Activated T-cell treated with anti-CD3 and anti-CD28 coated beads, Interleukin-2, amount 50 U/mL, for 4 hours (primary cell): ENCODE measurements at regions not wholly inside any gene's neighbourhood (a gene's known extent, or its start where the extent isn't known, plus 50 kb on each side); places are given as distances from the start of the nearest gene placed in this dataset.
"Not testable (repeated sequence)": the region's sequence is repeated elsewhere in the genome, so short reads cannot be mapped to it uniquely, and the experiment has no call there.

Experiments
- ATAC-seq, 2 donors: fragments of 200-7000 bp; cut with Tn5 transposase; one replicate each; pipeline ENCODE4 v1.10.0; 2021
- DNase-seq: peaks from one replicate; pipeline ENCODE4 v3.0.0-alpha.2; 2020
- H3K27me3 Mint-ChIP-seq: one replicate; pipeline ENCODE4 v1.8.0; 2021; ENCODE audit warnings: low read depth, mixed read lengths
- H3K36me3 Mint-ChIP-seq: one replicate; pipeline ENCODE4 v1.8.0; 2022; ENCODE audit warnings: mixed read lengths; ENCODE audit not compliant: insufficient read depth
- H3K4me1 Mint-ChIP-seq: one replicate; pipeline ENCODE4 v1.8.0; 2021; ENCODE audit warnings: low read depth, mixed read lengths
- H3K4me3 Mint-ChIP-seq: one replicate; pipeline ENCODE4 v1.8.0; 2021; ENCODE audit warnings: mild to moderate bottlenecking, moderate library complexity, mixed read lengths
- H3K9me3 Mint-ChIP-seq: one replicate; pipeline ENCODE4 v1.8.0; 2021; ENCODE audit warnings: mixed read lengths

DNA sequence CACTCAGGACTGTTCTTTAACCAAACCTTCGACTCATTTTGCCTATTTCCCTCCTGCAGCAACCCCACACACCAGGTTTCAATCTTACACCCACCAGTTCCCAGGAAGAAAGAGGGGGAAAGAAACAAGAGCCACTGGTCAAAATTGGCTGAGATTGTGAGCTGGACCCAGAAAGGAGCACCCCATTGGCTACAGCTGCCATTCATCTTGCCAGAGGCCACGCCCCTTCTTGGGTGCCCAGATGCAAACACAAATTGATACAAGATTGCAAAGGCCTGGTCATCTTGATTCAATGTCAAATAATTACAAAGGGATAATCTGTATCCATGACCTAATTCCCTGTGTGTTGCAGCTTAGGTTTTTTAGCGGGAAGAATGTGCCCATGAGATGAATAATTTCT is 258.4 kb downstream of the LIG4 start:
- DNase-seq (no peak), ATAC-seq (no peak)
- Mint-ChIP-seq H3K4me1 (no peaks in the 10 kb centered on the region), H3K9me3 (peaks cover 3% of the 10 kb centered on the region), H3K27me3 (no peaks in the 10 kb centered on the region), H3K36me3 (no peaks in the 10 kb centered on the region), H3K4me3 (no peak overlapping the region)

DNA sequence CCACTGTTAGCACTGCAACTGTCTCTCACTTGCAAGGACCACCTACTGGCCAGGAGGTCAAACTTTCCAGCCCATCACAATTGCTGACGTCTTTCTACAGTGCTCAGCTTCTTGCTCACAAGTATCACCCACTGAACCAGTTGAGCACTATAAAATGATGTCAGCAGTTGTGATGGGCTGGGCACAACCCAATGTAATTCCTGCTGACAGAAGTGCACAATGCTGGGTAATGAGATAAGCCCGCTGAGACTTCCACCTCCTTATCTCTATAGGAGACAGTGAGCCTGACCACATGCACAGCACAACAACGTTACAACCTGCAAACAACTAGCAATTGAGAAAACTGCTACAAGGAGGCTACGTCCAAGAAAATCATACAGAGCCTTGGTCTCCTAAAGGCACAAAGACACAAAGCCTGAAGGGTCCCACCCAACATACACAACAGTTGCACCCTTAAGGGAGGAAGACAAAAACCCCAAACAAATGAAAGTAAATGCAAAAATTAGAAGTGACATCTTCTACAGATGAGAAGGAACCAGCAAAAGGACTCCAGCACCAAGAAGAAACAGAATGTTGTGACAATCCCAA is 273.2 kb downstream of the LIG4 start:
- H3K36me3 Mint-ChIP-seq: no peaks in the 10 kb centered on the region

GRCh38 chr13:107941345-107942029 is 273.8 kb downstream of the LIG4 start:
- no peaks in the 10 kb centered on the region for H3K36me3 Mint-ChIP-seq
- peaks cover 25% of the 10 kb centered on the region for H3K9me3 Mint-ChIP-seq
- H3K4me1 Mint-ChIP-seq: no peaks in the 10 kb centered on the region
- no peak overlapping the region for H3K4me3 Mint-ChIP-seq
- no peak for DNase-seq
- H3K27me3 Mint-ChIP-seq: no peaks in the 10 kb centered on the region
- no peak for ATAC-seq

More for the DNA sequence above, 273.2 kb downstream of the LIG4 start:
- no peaks in the 10 kb centered on the region for H3K27me3 Mint-ChIP-seq
- DNase-seq: no peak
- ATAC-seq: no peak
- H3K4me1 Mint-ChIP-seq: no peaks in the 10 kb centered on the region
- peaks cover 25% of the 10 kb centered on the region for H3K9me3 Mint-ChIP-seq
- H3K4me3 Mint-ChIP-seq: no peak overlapping the region

- Mint-ChIP-seq H3K4me3 (no peak overlapping the region), H3K27me3 (no peaks in the 10 kb centered on the region), H3K36me3 (no peaks in the 10 kb centered on the region), H3K4me1 (no peaks in the 10 kb centered on the region), H3K9me3 (peaks cover 12% of the 10 kb centered on the region)
- ATAC-seq (no peak), DNase-seq (no peak)
These were observed 277.5 kb downstream of the LIG4 start for GRCh38 chr13:107937848-107938247.

DNA sequence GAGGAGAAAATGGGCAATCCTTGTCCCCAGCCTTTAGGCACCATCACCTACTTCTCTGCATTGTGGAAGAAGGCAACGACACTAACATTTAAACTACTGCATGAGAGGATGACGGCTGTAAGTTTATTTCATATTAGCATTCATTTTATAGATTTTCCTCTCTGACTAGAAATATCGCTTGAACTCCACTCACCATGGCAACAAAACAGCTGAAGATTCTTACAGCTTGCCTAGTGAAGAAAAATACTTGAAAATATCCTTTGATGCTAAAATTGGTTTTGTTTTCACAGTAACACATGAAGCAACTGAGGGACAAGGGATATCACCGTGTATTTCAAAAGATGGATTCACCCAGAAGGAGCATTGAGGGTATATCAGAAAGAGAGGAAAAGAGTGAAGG is 284.3 kb downstream of the LIG4 start:
- peaks cover 4% of the 10 kb centered on the region for H3K27me3 Mint-ChIP-seq
- peaks cover 4% of the 10 kb centered on the region for H3K9me3 Mint-ChIP-seq
- DNase-seq (no peak), ATAC-seq (no peak)
- H3K4me1 Mint-ChIP-seq: no peaks in the 10 kb centered on the region
- no peaks in the 10 kb centered on the region for H3K36me3 Mint-ChIP-seq
- no peak overlapping the region for H3K4me3 Mint-ChIP-seq

DNA sequence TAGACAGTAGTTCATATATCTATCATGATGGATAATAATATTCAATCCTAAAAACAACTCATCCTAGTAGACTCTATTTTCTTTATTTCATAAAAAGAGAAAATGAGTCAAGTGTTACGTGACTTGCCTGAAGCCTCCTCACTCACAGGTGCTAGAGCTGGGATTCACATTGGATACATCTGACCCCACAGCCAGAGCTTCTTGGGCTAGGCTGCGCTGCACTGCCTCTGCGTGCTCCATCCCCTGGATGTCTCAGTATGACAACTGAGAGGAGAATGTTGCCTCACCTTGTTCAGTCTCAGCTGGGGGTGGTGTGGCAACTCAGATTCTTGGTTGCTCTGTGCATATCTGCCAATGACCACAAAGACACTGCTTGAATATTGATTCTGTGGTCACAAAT is 286.6 kb downstream of the LIG4 start:
- Mint-ChIP-seq H3K4me3 (no peak overlapping the region), H3K9me3 (peaks cover 4% of the 10 kb centered on the region), H3K4me1 (no peaks in the 10 kb centered on the region), H3K27me3 (peaks cover 4% of the 10 kb centered on the region), H3K36me3 (no peaks in the 10 kb centered on the region)
- no peak for ATAC-seq
- no peak for DNase-seq

GRCh38 chr13:107927557-107927956 is 287.8 kb downstream of the LIG4 start:
- no peak for ATAC-seq

DNA sequence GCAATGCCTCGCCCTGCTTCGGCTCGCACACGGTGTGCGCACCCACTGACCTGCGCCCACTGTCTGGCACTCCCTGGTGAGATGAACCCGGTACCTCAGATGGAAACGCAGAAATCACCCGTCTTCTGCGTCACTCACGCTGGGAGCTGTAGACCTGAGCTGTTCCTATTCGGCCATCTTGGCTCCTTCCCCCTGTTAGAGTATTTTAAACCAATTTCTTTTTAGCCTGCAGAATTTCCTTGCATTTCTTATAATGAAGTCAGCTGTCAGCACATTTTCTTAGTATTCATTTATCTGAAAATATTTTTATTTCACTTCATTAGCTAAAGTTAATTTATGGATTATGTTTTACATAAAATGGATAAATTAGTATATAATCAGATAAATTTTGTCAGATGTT is 288.8 kb downstream of the LIG4 start:
- not testable (repeated sequence) for H3K36me3 Mint-ChIP-seq, H3K4me3 Mint-ChIP-seq, H3K27me3 Mint-ChIP-seq, H3K4me1 Mint-ChIP-seq, DNase-seq, ATAC-seq, H3K9me3 Mint-ChIP-seq

More at GRCh38 chr13:107927557-107927956, 287.8 kb downstream of the LIG4 start:
- DNase-seq: no peak
- peaks cover 4% of the 10 kb centered on the region for H3K27me3 Mint-ChIP-seq
- H3K4me1 Mint-ChIP-seq: no peaks in the 10 kb centered on the region
- H3K9me3 Mint-ChIP-seq: peaks cover 4% of the 10 kb centered on the region
- H3K36me3 Mint-ChIP-seq: no peaks in the 10 kb centered on the region
- H3K4me3 Mint-ChIP-seq: no peak overlapping the region

GRCh38 chr13:107916902-107917301 is 298.4 kb downstream of the LIG4 start:
- ATAC-seq, DNase-seq, H3K36me3 Mint-ChIP-seq, H3K4me1 Mint-ChIP-seq, H3K27me3 Mint-ChIP-seq, H3K4me3 Mint-ChIP-seq: not testable (repeated sequence)
- peaks cover 22% of the 10 kb centered on the region for H3K9me3 Mint-ChIP-seq

- no peak for DNase-seq
- Mint-ChIP-seq H3K27me3 (no peaks in the 10 kb centered on the region), H3K4me3 (no peak overlapping the region), H3K36me3 (no peaks in the 10 kb centered on the region), H3K4me1 (no peaks in the 10 kb centered on the region), H3K9me3 (peaks cover 14% of the 10 kb centered on the region)
- no peak for ATAC-seq
These were observed 302.6 kb downstream of the LIG4 start for GRCh38 chr13:107912745-107913144.

GRCh38 chr13:107907065-107907805 is 308.1 kb downstream of the LIG4 start:
- H3K36me3 Mint-ChIP-seq: no peaks in the 10 kb centered on the region
- H3K4me1 Mint-ChIP-seq: no peaks in the 10 kb centered on the region
- ATAC-seq: no peak
- H3K27me3 Mint-ChIP-seq: no peaks in the 10 kb centered on the region
- H3K4me3 Mint-ChIP-seq: no peak overlapping the region
- DNase-seq: no peak
- peaks cover 6% of the 10 kb centered on the region for H3K9me3 Mint-ChIP-seq

GRCh38 chr13:107906131-107906530 is 309.2 kb downstream of the LIG4 start:
- no peak overlapping the region for H3K4me3 Mint-ChIP-seq
- no peaks in the 10 kb centered on the region for H3K36me3 Mint-ChIP-seq
- H3K9me3 Mint-ChIP-seq: no peaks in the 10 kb centered on the region
- DNase-seq (no peak), ATAC-seq (no peak)
- no peaks in the 10 kb centered on the region for H3K27me3 Mint-ChIP-seq
- H3K4me1 Mint-ChIP-seq: no peaks in the 10 kb centered on the region

GRCh38 chr13:107901996-107902562 is 313.3 kb downstream of the LIG4 start:
- DNase-seq (no peak), ATAC-seq (no peak)
- H3K36me3 Mint-ChIP-seq: no peaks in the 10 kb centered on the region
- no peak overlapping the region for H3K4me3 Mint-ChIP-seq
- no peaks in the 10 kb centered on the region for H3K9me3 Mint-ChIP-seq
- H3K4me1 Mint-ChIP-seq: no peaks in the 10 kb centered on the region
- no peaks in the 10 kb centered on the region for H3K27me3 Mint-ChIP-seq

DNA sequence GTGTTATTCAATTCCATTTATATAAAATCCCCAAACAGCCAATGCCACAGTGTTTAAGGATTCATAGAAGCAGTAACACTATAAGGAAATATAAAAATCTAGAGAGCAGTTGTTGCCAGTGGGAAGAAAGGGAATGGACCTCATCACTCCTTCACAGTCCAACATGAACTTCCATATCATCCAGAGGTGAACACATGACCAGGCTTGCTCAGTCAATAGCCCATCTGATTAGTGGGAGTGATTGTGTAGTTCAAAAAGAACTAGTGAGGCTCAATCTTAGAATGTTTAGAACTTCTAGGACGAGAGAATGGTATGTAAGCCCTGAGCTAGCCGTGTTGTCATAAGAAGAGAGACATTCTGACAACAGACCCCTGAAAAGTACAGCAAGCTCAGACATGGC is 314.1 kb downstream of the LIG4 start:
- Mint-ChIP-seq H3K36me3 (no peaks in the 10 kb centered on the region), H3K27me3 (no peaks in the 10 kb centered on the region), H3K9me3 (no peaks in the 10 kb centered on the region), H3K4me3 (no peak overlapping the region), H3K4me1 (no peaks in the 10 kb centered on the region)
- ATAC-seq (no peak), DNase-seq (no peak)

GRCh38 chr13:107900775-107901174 is 314.6 kb downstream of the LIG4 start:
- H3K4me3 Mint-ChIP-seq: no peak overlapping the region
- no peaks in the 10 kb centered on the region for H3K4me1 Mint-ChIP-seq
- no peaks in the 10 kb centered on the region for H3K36me3 Mint-ChIP-seq
- H3K9me3 Mint-ChIP-seq: no peaks in the 10 kb centered on the region
- ATAC-seq (no peak), DNase-seq (no peak)
- no peaks in the 10 kb centered on the region for H3K27me3 Mint-ChIP-seq
